ENCODE measurements at regions not wholly inside any gene's neighbourhood (a gene's known extent, or its start where the extent isn't known, plus 50 kb on each side); places are given as distances from the start of the nearest gene placed in this dataset.

DNA sequence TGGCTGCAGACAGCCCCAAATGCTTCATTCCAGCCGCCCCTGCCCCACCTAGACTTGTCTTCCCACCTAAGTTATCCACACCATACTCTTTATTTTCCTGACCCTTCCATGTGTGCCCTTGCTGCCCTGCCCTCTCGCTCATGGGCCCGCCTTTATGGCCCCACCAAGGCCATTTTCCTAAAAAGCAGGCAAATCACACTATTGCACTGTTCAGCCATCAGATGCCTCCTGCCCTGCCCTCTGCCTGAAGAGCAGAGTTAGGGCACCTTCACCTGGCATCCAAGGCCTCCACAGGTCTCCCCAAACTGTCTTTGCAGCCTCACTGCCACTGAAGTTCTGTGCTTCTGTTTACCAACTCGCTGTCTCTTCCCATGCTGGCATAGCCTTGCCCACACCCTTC, 496.7 kb downstream of the EIPR1 start:
- TF ChIP-seq, protein P1, sequence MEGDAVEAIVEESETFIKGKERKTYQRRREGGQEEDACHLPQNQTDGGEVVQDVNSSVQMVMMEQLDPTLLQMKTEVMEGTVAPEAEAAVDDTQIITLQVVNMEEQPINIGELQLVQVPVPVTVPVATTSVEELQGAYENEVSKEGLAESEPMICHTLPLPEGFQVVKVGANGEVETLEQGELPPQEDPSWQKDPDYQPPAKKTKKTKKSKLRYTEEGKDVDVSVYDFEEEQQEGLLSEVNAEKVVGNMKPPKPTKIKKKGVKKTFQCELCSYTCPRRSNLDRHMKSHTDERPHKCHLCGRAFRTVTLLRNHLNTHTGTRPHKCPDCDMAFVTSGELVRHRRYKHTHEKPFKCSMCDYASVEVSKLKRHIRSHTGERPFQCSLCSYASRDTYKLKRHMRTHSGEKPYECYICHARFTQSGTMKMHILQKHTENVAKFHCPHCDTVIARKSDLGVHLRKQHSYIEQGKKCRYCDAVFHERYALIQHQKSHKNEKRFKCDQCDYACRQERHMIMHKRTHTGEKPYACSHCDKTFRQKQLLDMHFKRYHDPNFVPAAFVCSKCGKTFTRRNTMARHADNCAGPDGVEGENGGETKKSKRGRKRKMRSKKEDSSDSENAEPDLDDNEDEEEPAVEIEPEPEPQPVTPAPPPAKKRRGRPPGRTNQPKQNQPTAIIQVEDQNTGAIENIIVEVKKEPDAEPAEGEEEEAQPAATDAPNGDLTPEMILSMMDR (IDR thresholded peaks at IDR 0.05 in 4 of 5, conservative IDR thresholded peaks at IDR 0.05 in 1 of 5): no peak
- no peak for TF ChIP-seq POLR2A (IDR thresholded peaks at IDR 0.05)

All from gastrocnemius medialis (tissue), 4 donors.